CD4-positive, CD25-positive, alpha-beta regulatory T cell (primary cell): ENCODE measurements at regions not wholly inside any gene's neighbourhood (a gene's known extent, or its start where the extent isn't known, plus 50 kb on each side); places are given as distances from the start of the nearest gene placed in this dataset.
A peak's percentile ranks its signal among the peaks of the same experiment; 100 is the strongest.
"Not testable (repeated sequence)": the region's sequence is repeated elsewhere in the genome, so short reads cannot be mapped to it uniquely, and the experiment has no call there.

Source experiments
- ATAC-seq, 2 donors: fragments of 150-1000 bp; cut with Tn5 transposase; one replicate each; pipeline ENCODE4 v1.10.0; 2021; ENCODE audit warnings: low read depth in 2 of 2, moderate number of reproducible peaks in 2 of 2, moderate library complexity in 1 of 2
- DNase-seq, 3 donors: peaks; one replicate each; pipeline versions ENCODE4 v3.0.0 to v3.0.0-alpha.2; 2012 to 2022; ENCODE audit warnings: mixed read lengths in 1 of 3
- H3K27ac ChIP-seq: one replicate; pipeline ENCODE4 v1.7.0; 2013; ENCODE audit warnings: mild to moderate bottlenecking, low read length; ENCODE audit not compliant: insufficient read depth, poor library complexity, severe bottlenecking
- H3K27me3 ChIP-seq: one replicate; pipeline ENCODE4 v1.7.0; 2013; ENCODE audit warnings: low read length; ENCODE audit not compliant: control insufficient read depth, insufficient read depth
- H3K36me3 ChIP-seq: one replicate; pipeline ENCODE4 v1.7.0; 2013; ENCODE audit warnings: mild to moderate bottlenecking, low read length, moderate library complexity; ENCODE audit not compliant: control insufficient read depth, insufficient read depth
- H3K4me1 ChIP-seq: 2 replicates; pipeline ENCODE4 v1.7.0; 2013; ENCODE audit warnings: mild to moderate bottlenecking, low read length; ENCODE audit not compliant: insufficient read depth, control insufficient read depth, poor library complexity, severe bottlenecking
- H3K4me3 ChIP-seq: one replicate; pipeline ENCODE4 v1.7.0; 2013; ENCODE audit warnings: low read depth, mild to moderate bottlenecking, low read length, moderate library complexity
- H3K9me3 ChIP-seq, 2 experiments: 1 replicate in 1 of 2; 2 replicates in 1 of 2; pipeline ENCODE4 v1.7.0; 2013; ENCODE audit warnings: low read length in 2 of 2, mild to moderate bottlenecking in 1 of 2, moderate library complexity in 1 of 2; ENCODE audit not compliant: control insufficient read depth in 2 of 2
- H3K27ac Mint-ChIP-seq, 3 donors: one replicate each; pipeline ENCODE4 v1.8.0; 2020 to 2022; ENCODE audit warnings: mild to moderate bottlenecking in 3 of 3, mixed read lengths in 3 of 3, moderate library complexity in 2 of 3
- H3K27me3 Mint-ChIP-seq: one replicate; pipeline ENCODE4 v1.8.0; 2022; ENCODE audit warnings: mild to moderate bottlenecking, mixed read lengths
- H3K36me3 Mint-ChIP-seq: one replicate; pipeline ENCODE4 v1.8.0; 2020; ENCODE audit warnings: mixed read lengths
- H3K4me1 Mint-ChIP-seq, 4 donors: one replicate each; pipeline ENCODE4 v1.8.0; 2020 to 2022; ENCODE audit warnings: mixed read lengths in 4 of 4, mild to moderate bottlenecking in 1 of 4
- H3K4me3 Mint-ChIP-seq, 4 donors: one replicate each; pipeline ENCODE4 v1.8.0; 2020 to 2022; ENCODE audit warnings: mild to moderate bottlenecking in 4 of 4, mixed read lengths in 4 of 4, moderate library complexity in 3 of 4
- H3K9me3 Mint-ChIP-seq, 7 donors: one replicate each; pipeline ENCODE4 v1.8.0; 2020 to 2022; ENCODE audit warnings: mixed read lengths in 7 of 7, mild to moderate bottlenecking in 3 of 7, moderate library complexity in 2 of 7

- Mint-ChIP-seq H3K4me1 (peaks cover 12 to 26% (median 15%) of the 10 kb centered on the region in 4 donors), H3K36me3 (no peaks in the 10 kb centered on the region), H3K27ac (no peak overlapping the region), H3K9me3 (peaks cover 0 to 6% (median 0%) of the 10 kb centered on the region in 7 donors), H3K27me3 (peaks cover 21% of the 10 kb centered on the region), H3K4me3 (no peak overlapping the region)
- Histone ChIP-seq H3K4me3 (no peak overlapping the region), H3K4me1 (no peaks in the 10 kb centered on the region), H3K27me3 (no peaks in the 10 kb centered on the region), H3K36me3 (no peaks in the 10 kb centered on the region), H3K9me3 (no peaks in the 10 kb centered on the region), H3K27ac (no peak overlapping the region)
- DNase-seq, result no peak
- no peak for ATAC-seq
These were observed 97.8 kb upstream of the KRAS start for GRCh38 chr12:25348593-25348895.

- Histone ChIP-seq H3K4me3 (no peak overlapping the region), H3K9me3 (no peaks in the 10 kb centered on the region), H3K36me3 (no peaks in the 10 kb centered on the region), H3K4me1 (no peaks in the 10 kb centered on the region), H3K27ac (no peak overlapping the region), H3K27me3 (no peaks in the 10 kb centered on the region)
- Mint-ChIP-seq H3K4me1 (peaks cover 12 to 25% (median 15%) of the 10 kb centered on the region in 4 donors), H3K4me3 (no peak overlapping the region), H3K9me3 (peaks cover 0 to 4% (median 0%) of the 10 kb centered on the region in 7 donors), H3K27ac (no peak overlapping the region), H3K27me3 (peaks cover 17% of the 10 kb centered on the region), H3K36me3 (no peaks in the 10 kb centered on the region)
- DNase-seq (no peak), ATAC-seq (no peak)
These were observed 97.2 kb upstream of the KRAS start for GRCh38 chr12:25347716-25348592.

- H3K27ac ChIP-seq, H3K27me3 ChIP-seq, H3K27me3 Mint-ChIP-seq, H3K4me1 ChIP-seq, DNase-seq, H3K9me3 ChIP-seq, H3K9me3 Mint-ChIP-seq, H3K36me3 Mint-ChIP-seq, ATAC-seq, H3K4me1 Mint-ChIP-seq, H3K4me3 Mint-ChIP-seq, H3K4me3 ChIP-seq, H3K36me3 ChIP-seq: not testable (repeated sequence)
- H3K27ac Mint-ChIP-seq, result peak overlapping the region in 1 of 3 donors; percentile 75
These were observed 91.1 kb upstream of the KRAS start for GRCh38 chr12:25341877-25342276.

- H3K36me3 ChIP-seq, result no peaks in the 10 kb centered on the region
- no peak overlapping the region for H3K27ac Mint-ChIP-seq
- H3K4me1 ChIP-seq, result no peaks in the 10 kb centered on the region
- H3K9me3 Mint-ChIP-seq, result peaks cover 0 to 7% (median 2%) of the 10 kb centered on the region in 7 donors
- H3K4me3 ChIP-seq, result no peak overlapping the region
- H3K27me3 ChIP-seq, result no peaks in the 10 kb centered on the region
- no peaks in the 10 kb centered on the region for H3K36me3 Mint-ChIP-seq
- no peak overlapping the region for H3K27ac ChIP-seq
- H3K9me3 ChIP-seq, result no peaks in the 10 kb centered on the region
- H3K4me1 Mint-ChIP-seq, result peaks cover 0 to 12% (median 3%) of the 10 kb centered on the region in 4 donors
- DNase-seq (no peak), ATAC-seq (no peak)
- no peak overlapping the region for H3K4me3 Mint-ChIP-seq
- peaks cover 19% of the 10 kb centered on the region for H3K27me3 Mint-ChIP-seq
These were observed 87.2 kb upstream of the KRAS start for GRCh38 chr12:25337916-25338315.

- no peak overlapping the region for H3K27ac ChIP-seq
- no peak overlapping the region for H3K4me3 ChIP-seq
- no peak overlapping the region for H3K4me3 Mint-ChIP-seq
- no peaks in the 10 kb centered on the region for H3K4me1 ChIP-seq
- no peaks in the 10 kb centered on the region for H3K36me3 Mint-ChIP-seq
- H3K27me3 Mint-ChIP-seq, result peaks cover 40% of the 10 kb centered on the region
- DNase-seq (peak in 1 of 3 donors; percentile 6), ATAC-seq (no peak)
- peaks cover 0 to 19% (median 4%) of the 10 kb centered on the region in 4 donors for H3K4me1 Mint-ChIP-seq
- H3K27ac Mint-ChIP-seq, result no peak overlapping the region
- no peaks in the 10 kb centered on the region for H3K36me3 ChIP-seq
- H3K27me3 ChIP-seq, result no peaks in the 10 kb centered on the region
- H3K9me3 ChIP-seq, result no peaks in the 10 kb centered on the region
- H3K9me3 Mint-ChIP-seq, result peaks cover 0 to 2% (median 0%) of the 10 kb centered on the region in 7 donors
These were observed 81.4 kb upstream of the KRAS start for GRCh38 chr12:25332143-25332542.

GRCh38 chr12:25328072-25328712, 77.5 kb upstream of the KRAS start:
- H3K36me3 ChIP-seq, result no peaks in the 10 kb centered on the region
- no peak overlapping the region for H3K4me3 ChIP-seq
- H3K27me3 ChIP-seq, result no peaks in the 10 kb centered on the region
- H3K9me3 Mint-ChIP-seq, result peaks cover 0 to 1% (median 0%) of the 10 kb centered on the region in 7 donors
- H3K4me3 Mint-ChIP-seq, result no peak overlapping the region
- H3K9me3 ChIP-seq, result no peaks in the 10 kb centered on the region
- peaks cover 5 to 20% (median 7%) of the 10 kb centered on the region in 4 donors for H3K4me1 Mint-ChIP-seq
- peaks cover 4% of the 10 kb centered on the region for H3K4me1 ChIP-seq
- no peak overlapping the region for H3K27ac ChIP-seq
- ATAC-seq, result no peak
- DNase-seq, result no peak
- no peaks in the 10 kb centered on the region for H3K36me3 Mint-ChIP-seq
- H3K27me3 Mint-ChIP-seq, result peaks cover 25% of the 10 kb centered on the region
- H3K27ac Mint-ChIP-seq, result no peak overlapping the region

- peaks cover 8 to 23% (median 15%) of the 10 kb centered on the region in 4 donors for H3K4me1 Mint-ChIP-seq
- no peaks in the 10 kb centered on the region for H3K9me3 ChIP-seq
- H3K4me3 Mint-ChIP-seq, result no peak overlapping the region
- no peak for DNase-seq
- peaks cover 0 to 1% (median 0%) of the 10 kb centered on the region in 7 donors for H3K9me3 Mint-ChIP-seq
- no peak overlapping the region for H3K27ac Mint-ChIP-seq
- peaks cover 10% of the 10 kb centered on the region for H3K4me1 ChIP-seq
- no peak overlapping the region for H3K4me3 ChIP-seq
- ATAC-seq, result no peak
- H3K27me3 Mint-ChIP-seq, result peaks cover 25% of the 10 kb centered on the region
- H3K27ac ChIP-seq, result no peak overlapping the region
- no peaks in the 10 kb centered on the region for H3K36me3 Mint-ChIP-seq
- H3K36me3 ChIP-seq, result no peaks in the 10 kb centered on the region
- no peaks in the 10 kb centered on the region for H3K27me3 ChIP-seq
These were observed 76.6 kb upstream of the KRAS start for GRCh38 chr12:25327321-25327720.
